SK-N-SH (cell line): ENCODE measurements at regions not wholly inside any gene's neighbourhood (a gene's known extent, or its start where the extent isn't known, plus 50 kb on each side); places are given as distances from the start of the nearest gene placed in this dataset.
"Not testable (repeated sequence)": the region's sequence is repeated elsewhere in the genome, so short reads cannot be mapped to it uniquely, and the experiment has no call there.

Experiments used
- CTCF ChIA-PET: fragments of 300-600, 350-600 bp; formaldehyde crosslinking; extraction: SDS; loops from one replicate; lab custom pipeline; 2021; lab: Yijun Ruan, JAX
- POLR2A ChIA-PET: fragments of 350-600 bp; sonication (Branson Sonifier 250); formaldehyde crosslinking; extraction: SDS; loops from one replicate; lab custom pipeline; 2020; ENCODE audit warnings: antibody characterized with exemption, inconsistent platforms; lab: Yijun Ruan, JAX
- DNase-seq: peaks from one replicate; pipeline ENCODE4 v3.0.0; 2012
- H2AFZ ChIP-seq: fragments of 200-600 bp; sonication (generic); 2 replicates; pipeline ENCODE4 v1.8.1; 2016; ENCODE audit warnings: antibody characterized with exemption, mild to moderate bottlenecking, low read depth
- H3F3A ChIP-seq: fragments of 200-600 bp; sonication (generic); replicated peaks from 2 replicates; pipeline ENCODE3; 2016; ENCODE audit warnings: antibody characterized with exemption, mild to moderate bottlenecking; ENCODE audit not compliant: insufficient read depth
- H3K27ac ChIP-seq, 2 experiments: fragments of 200-500 bp in 1 of 2; fragments of 200-600 bp in 1 of 2; sonication (Bioruptor generic) in 1 of 2; sonication (generic), shearing (Covaris generic) in 1 of 2; 2 replicates each; pipeline versions ENCODE4 v1.5.1 to v1.6.1; 2014 to 2016; ENCODE audit warnings: low read depth in 2 of 2, inconsistent platforms in 1 of 2, low read length in 1 of 2, mild to moderate bottlenecking in 1 of 2, mixed read lengths in 1 of 2
- H3K27me3 ChIP-seq: fragments of 200-600 bp; sonication (generic), shearing (Covaris generic); 2 replicates; pipeline ENCODE4 v1.6.1; 2016; ENCODE audit warnings: mixed run types; ENCODE audit not compliant: insufficient read depth
- H3K36me3 ChIP-seq, 2 experiments: fragments of 200-500 bp in 1 of 2; fragments of 200-600 bp in 1 of 2; sonication (Bioruptor generic) in 1 of 2; sonication (generic) in 1 of 2; replicated peaks in 1 of 2; 2 replicates each; pipeline versions ENCODE3 to v1.5.1; 2014 to 2016; ENCODE audit warnings: low read length in 1 of 2, mild to moderate bottlenecking in 1 of 2; ENCODE audit not compliant: insufficient read depth in 2 of 2, control insufficient read depth in 1 of 2
- H3K4me1 ChIP-seq, 2 experiments: fragments of 200-500 bp in 1 of 2; fragments of 200-600 bp in 1 of 2; sonication (Bioruptor generic) in 1 of 2; sonication (generic), shearing (Covaris generic) in 1 of 2; 2 replicates each; pipeline versions ENCODE4 v1.5.1 to v1.6.1; 2014 to 2016; ENCODE audit warnings: low read depth in 1 of 2, low read length in 1 of 2, mixed run types in 1 of 2; ENCODE audit not compliant: insufficient read depth in 2 of 2, control insufficient read depth in 1 of 2
- H3K4me2 ChIP-seq: fragments of 200-600 bp; sonication (generic), shearing (Covaris generic); 2 replicates; pipeline ENCODE4 v1.6.1; 2017; ENCODE audit warnings: mixed run types
- H3K4me3 ChIP-seq, 2 experiments: fragments of 200-500 bp in 1 of 2; fragments of 200-600 bp in 1 of 2; sonication (Bioruptor generic) in 1 of 2; sonication (generic), shearing (Covaris generic) in 1 of 2; 2 replicates each; pipeline versions ENCODE4 v1.5.1 to v1.8.1; 2014 to 2016; ENCODE audit warnings: low read depth in 2 of 2, inconsistent platforms in 1 of 2, low read length in 1 of 2, mild to moderate bottlenecking in 1 of 2, mixed read lengths in 1 of 2, moderate library complexity in 1 of 2
- H3K79me2 ChIP-seq: fragments of 200-600 bp; sonication (generic); 2 replicates; pipeline ENCODE4 v1.8.1; 2017; ENCODE audit warnings: mild to moderate bottlenecking; ENCODE audit not compliant: insufficient read depth
- H3K9ac ChIP-seq: fragments of 200-600 bp; sonication (generic); 2 replicates; pipeline ENCODE4 v1.6.1; 2017; ENCODE audit warnings: mixed run types
- H3K9me2 ChIP-seq: fragments of 200-600 bp; sonication (generic); 2 replicates; pipeline ENCODE4 v1.6.1; 2017; ENCODE audit warnings: mixed run types
- H3K9me3 ChIP-seq: fragments of 200-600 bp; sonication (generic); 2 replicates; pipeline ENCODE4 v1.6.1; 2017; ENCODE audit warnings: mixed run types, mild to moderate bottlenecking, moderate library complexity
- H4K20me1 ChIP-seq: fragments of 200-600 bp; sonication (generic); 2 replicates; pipeline ENCODE4 v1.6.1; 2017; ENCODE audit warnings: mild to moderate bottlenecking, mixed run types; ENCODE audit not compliant: insufficient read depth
- ELF1 ChIP-seq: IDR thresholded peaks from 2 replicates; pipeline ENCODE4 v1.4.0; 2012
- EP300 ChIP-seq, 2 experiments: IDR thresholded peaks; 2 replicates each; pipeline versions ENCODE4 v1.4.0 to v1.6.1; 2012; ENCODE audit warnings: borderline replicate concordance in 1 of 2, low read depth in 1 of 2, low read length in 1 of 2
- FOSL2 ChIP-seq: IDR thresholded peaks from 2 replicates; pipeline ENCODE4 v1.4.0; 2012; ENCODE audit warnings: low read depth, mild to moderate bottlenecking, moderate library complexity, borderline replicate concordance
- FOXJ3 ChIP-seq: sonication (generic); formaldehyde crosslinking; IDR thresholded peaks from 2 replicates; pipeline ENCODE4 v1.5.1; 2020; ENCODE audit warnings: mild to moderate bottlenecking, missing genetic modification reagents
- FOXM1 ChIP-seq: IDR thresholded peaks from 2 replicates; pipeline ENCODE4 v1.4.0; 2012; ENCODE audit warnings: low read depth, mild to moderate bottlenecking
- GATA2 ChIP-seq: sonication (generic); formaldehyde crosslinking; IDR thresholded peaks from 2 replicates; pipeline ENCODE4 v1.5.0; 2020; ENCODE audit warnings: mild to moderate bottlenecking, missing genetic modification reagents
- NRF1 ChIP-seq: IDR thresholded peaks from 2 replicates; pipeline ENCODE4 v1.6.1; 2012; ENCODE audit warnings: low read depth, mild to moderate bottlenecking, low read length
- POLR2AphosphoS5 ChIP-seq: IDR thresholded peaks from 2 replicates; pipeline ENCODE4 v1.6.1; 2012; ENCODE audit warnings: low read depth, low read length
- RAD21 ChIP-seq: IDR thresholded peaks from 2 replicates; pipeline ENCODE4 v1.6.1; 2012; ENCODE audit warnings: mild to moderate bottlenecking, low read length
- RCOR1 ChIP-seq: fragments of 150-350 bp; IDR thresholded peaks from 2 replicates; pipeline ENCODE4 v1.6.1; 2017; ENCODE audit warnings: antibody characterized with exemption, low read length
- REST ChIP-seq: IDR thresholded peaks from 2 replicates; pipeline ENCODE4 v1.6.1; 2012; ENCODE audit warnings: mild to moderate bottlenecking, low read depth, low read length, moderate library complexity
- RXRA ChIP-seq: IDR thresholded peaks from 2 replicates; pipeline ENCODE4 v1.4.0; 2012; ENCODE audit warnings: low read depth, mild to moderate bottlenecking, borderline replicate concordance
- SIN3A ChIP-seq: IDR thresholded peaks from 2 replicates; pipeline ENCODE4 v1.6.1; 2012; ENCODE audit warnings: low read depth, mild to moderate bottlenecking, low read length, moderate library complexity, borderline replicate concordance
- SMC3 ChIP-seq: IDR thresholded peaks from 2 replicates; pipeline ENCODE4 v1.6.1; 2012; ENCODE audit warnings: low read depth, low read length, improper control_type of control experiment
- TAF1 ChIP-seq: IDR thresholded peaks from 2 replicates; pipeline ENCODE4 v1.6.1; 2012; ENCODE audit warnings: low read depth, mild to moderate bottlenecking, low read length, moderate library complexity, borderline replicate concordance
- TEAD4 ChIP-seq: IDR thresholded peaks from 2 replicates; pipeline ENCODE4 v1.4.0; 2012; ENCODE audit warnings: mild to moderate bottlenecking, borderline replicate concordance; ENCODE audit not compliant: insufficient read depth
- YY1 ChIP-seq: IDR thresholded peaks from 2 replicates; pipeline ENCODE4 v1.4.0; 2012; ENCODE audit warnings: low read depth, mild to moderate bottlenecking
- ZBTB33 ChIP-seq: IDR thresholded peaks from 2 replicates; pipeline ENCODE4 v1.4.0; 2012; ENCODE audit warnings: low read depth, borderline replicate concordance
- WGBS: methylation state at CpG from one replicate; pipeline ENCODE4 v1.1.6; 2017; ENCODE audit warnings: low lambda C conversion rate; 5-methylcytosine and 5-hydroxymethylcytosine counted together
- TF ChIP-seq, protein P1 (sequence below): fragments of 200-600 bp; sonication (generic); IDR thresholded peaks from 2 replicates; pipeline ENCODE4 v1.6.1; 2017; ENCODE audit warnings: antibody characterized with exemption, mild to moderate bottlenecking, moderate library complexity
- TF ChIP-seq, protein P2 (sequence below): IDR thresholded peaks from 2 replicates; pipeline ENCODE4 v1.4.0; 2012; ENCODE audit warnings: low read depth, borderline replicate concordance

DNA sequence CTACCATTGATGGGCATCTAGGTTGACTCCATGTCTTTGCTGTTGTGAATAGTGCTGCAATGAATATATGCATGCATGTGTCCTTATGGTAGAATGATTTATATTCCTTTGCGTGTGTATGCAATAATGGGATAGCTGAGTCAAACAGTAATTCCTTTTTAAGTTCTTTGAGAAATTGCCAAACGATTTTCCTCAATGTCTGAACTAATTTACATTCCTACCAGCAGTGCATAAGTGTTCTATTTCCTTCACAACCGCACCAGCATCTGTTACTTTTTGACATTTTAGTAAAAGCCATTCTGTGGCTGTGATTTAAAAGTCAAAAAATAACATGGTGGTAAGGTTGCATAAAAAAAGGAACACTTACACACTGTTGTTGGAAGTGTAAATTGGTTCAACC, 103.1 kb upstream of the FAM47B start:
- Histone ChIP-seq H3K4me1 (no peaks in the 10 kb centered on the region), H3K27ac (no peak overlapping the region), H3F3A (no peaks in the 10 kb centered on the region), H2AFZ (no peak overlapping the region), H3K27me3 (no peaks in the 10 kb centered on the region), H3K9ac (no peak overlapping the region), H4K20me1 (no peaks in the 10 kb centered on the region), H3K36me3 (no peaks in the 10 kb centered on the region), H3K79me2 (no peaks in the 10 kb centered on the region), H3K4me3 (no peak overlapping the region), H3K4me2 (no peak overlapping the region), H3K9me2 (no peaks in the 10 kb centered on the region), H3K9me3 (no peaks in the 10 kb centered on the region)
- 5% methylated on average over 3 of the region's 3 CpGs for WGBS
- ChIA-PET POLR2A (no interaction called here), CTCF (no interaction called here)
- TF ChIP-seq YY1 (no peak), RCOR1 (no peak), FOXJ3 (CRISPR knock-in tag) (no peak), ELF1 (no peak), TAF1 (no peak), ZBTB33 (no peak), EP300 (IDR thresholded peaks at IDR 0.05; ENCODE audit: borderline replicate concordance in 1 of 2, low read depth in 1 of 2, low read length in 1 of 2) (no peak), RXRA (no peak), POLR2AphosphoS5 (no peak), SIN3A (no peak), NRF1 (no peak), FOSL2 (no peak), TEAD4 (no peak), FOXM1 (no peak), SMC3 (no peak), REST (no peak), RAD21 (no peak), GATA2 (CRISPR knock-in tag) (no peak)
- TF ChIP-seq, protein P1, sequence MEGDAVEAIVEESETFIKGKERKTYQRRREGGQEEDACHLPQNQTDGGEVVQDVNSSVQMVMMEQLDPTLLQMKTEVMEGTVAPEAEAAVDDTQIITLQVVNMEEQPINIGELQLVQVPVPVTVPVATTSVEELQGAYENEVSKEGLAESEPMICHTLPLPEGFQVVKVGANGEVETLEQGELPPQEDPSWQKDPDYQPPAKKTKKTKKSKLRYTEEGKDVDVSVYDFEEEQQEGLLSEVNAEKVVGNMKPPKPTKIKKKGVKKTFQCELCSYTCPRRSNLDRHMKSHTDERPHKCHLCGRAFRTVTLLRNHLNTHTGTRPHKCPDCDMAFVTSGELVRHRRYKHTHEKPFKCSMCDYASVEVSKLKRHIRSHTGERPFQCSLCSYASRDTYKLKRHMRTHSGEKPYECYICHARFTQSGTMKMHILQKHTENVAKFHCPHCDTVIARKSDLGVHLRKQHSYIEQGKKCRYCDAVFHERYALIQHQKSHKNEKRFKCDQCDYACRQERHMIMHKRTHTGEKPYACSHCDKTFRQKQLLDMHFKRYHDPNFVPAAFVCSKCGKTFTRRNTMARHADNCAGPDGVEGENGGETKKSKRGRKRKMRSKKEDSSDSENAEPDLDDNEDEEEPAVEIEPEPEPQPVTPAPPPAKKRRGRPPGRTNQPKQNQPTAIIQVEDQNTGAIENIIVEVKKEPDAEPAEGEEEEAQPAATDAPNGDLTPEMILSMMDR = no peak
- TF ChIP-seq, protein P2, sequence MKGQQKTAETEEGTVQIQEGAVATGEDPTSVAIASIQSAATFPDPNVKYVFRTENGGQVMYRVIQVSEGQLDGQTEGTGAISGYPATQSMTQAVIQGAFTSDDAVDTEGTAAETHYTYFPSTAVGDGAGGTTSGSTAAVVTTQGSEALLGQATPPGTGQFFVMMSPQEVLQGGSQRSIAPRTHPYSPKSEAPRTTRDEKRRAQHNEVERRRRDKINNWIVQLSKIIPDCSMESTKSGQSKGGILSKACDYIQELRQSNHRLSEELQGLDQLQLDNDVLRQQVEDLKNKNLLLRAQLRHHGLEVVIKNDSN = no peak
- no peak for DNase-seq

GRCh38 chrX:34841205-34841604, 101.4 kb upstream of the FAM47B start:
- POLR2A ChIA-PET, H3K27me3 ChIP-seq, H3K36me3 ChIP-seq, H3F3A ChIP-seq, H3K9me3 ChIP-seq, H2AFZ ChIP-seq, H3K4me2 ChIP-seq, H4K20me1 ChIP-seq, H3K9me2 ChIP-seq, H3K4me1 ChIP-seq, H3K4me3 ChIP-seq, H3K27ac ChIP-seq, CTCF ChIA-PET, H3K9ac ChIP-seq, H3K79me2 ChIP-seq, DNase-seq: not testable (repeated sequence)
